ENCODE measurements at regions not wholly inside any gene's neighbourhood (a gene's known extent, or its start where the extent isn't known, plus 50 kb on each side); places are given as distances from the start of the nearest gene placed in this dataset.
"Not testable (repeated sequence)": the region's sequence is repeated elsewhere in the genome, so short reads cannot be mapped to it uniquely, and the experiment has no call there.

GRCh38 chr6:3922619-3923018 lies 73.4 kb downstream of the FAM50B start:
- DNase-seq: not testable (repeated sequence)

GRCh38 chr6:3925223-3926149 lies 76.3 kb downstream of the FAM50B start:
- not testable (repeated sequence) for DNase-seq

GRCh38 chr6:3926150-3926482 lies 76.9 kb downstream of the FAM50B start:
- no peak for DNase-seq

DNA sequence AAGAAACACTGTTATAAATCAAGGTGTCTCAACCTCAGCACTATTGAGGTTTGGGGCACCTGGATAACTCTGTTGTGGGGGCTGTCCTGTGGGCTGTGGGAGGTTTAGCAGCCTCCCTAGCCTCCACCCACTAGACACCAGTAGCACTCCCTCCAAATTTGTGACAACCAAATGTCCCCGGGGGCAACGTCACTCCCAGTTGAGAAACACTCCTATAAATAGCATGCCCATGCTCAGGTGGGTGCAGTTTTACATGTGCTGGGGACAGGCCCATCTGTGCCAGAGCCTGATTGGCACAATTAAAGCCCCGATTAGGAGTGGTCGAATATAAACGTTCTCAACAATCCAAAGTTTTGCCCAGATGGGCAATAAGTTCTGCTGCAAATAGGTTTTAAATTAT lies 78.9 kb downstream of the FAM50B start:
- no peak for DNase-seq

DNA sequence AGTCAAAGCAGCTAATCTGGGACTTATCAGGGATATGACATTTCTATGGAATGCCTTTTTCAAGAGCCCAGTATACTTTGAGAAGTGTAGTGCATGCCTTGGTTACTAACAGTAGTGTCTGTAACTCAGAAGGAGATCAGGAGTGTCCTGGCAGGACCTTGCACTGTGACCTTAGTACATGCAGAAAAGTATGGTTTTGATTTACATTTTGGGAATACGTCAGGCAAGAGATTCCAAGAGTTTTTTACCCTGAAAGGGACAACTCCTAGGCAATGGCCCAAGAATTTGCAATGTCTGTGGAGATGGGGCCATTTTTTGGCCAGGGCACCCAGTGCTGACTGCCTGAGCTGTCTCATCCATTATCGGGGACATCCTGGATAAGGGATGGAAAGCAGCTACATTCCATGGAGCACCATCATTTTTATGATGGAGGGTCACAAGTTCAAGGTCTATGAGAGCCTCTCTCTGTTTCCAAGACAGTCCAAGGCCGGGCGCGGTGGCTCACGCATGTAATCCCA lies 80.2 kb downstream of the FAM50B start:
- no peak for DNase-seq

DNA sequence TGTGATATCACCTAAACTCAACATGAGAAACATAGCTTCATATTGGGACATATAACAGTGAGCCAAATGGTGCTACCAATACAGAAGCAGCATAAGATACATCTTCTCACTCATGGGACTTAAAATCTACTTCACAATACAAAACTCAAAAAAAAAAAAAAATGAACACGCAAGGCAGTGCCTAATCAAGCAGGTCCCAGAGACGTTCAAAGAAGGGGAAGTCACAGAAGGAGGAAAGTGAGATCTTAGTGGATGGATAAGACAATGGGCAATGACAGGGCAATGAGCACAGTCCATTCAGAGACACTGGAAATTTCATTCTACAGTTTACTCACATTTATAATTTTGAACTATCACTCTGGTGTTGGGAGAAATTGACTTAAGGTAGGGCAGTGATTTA lies 88.3 kb downstream of the FAM50B start:
- DNase-seq: peak; percentile 77

DNA sequence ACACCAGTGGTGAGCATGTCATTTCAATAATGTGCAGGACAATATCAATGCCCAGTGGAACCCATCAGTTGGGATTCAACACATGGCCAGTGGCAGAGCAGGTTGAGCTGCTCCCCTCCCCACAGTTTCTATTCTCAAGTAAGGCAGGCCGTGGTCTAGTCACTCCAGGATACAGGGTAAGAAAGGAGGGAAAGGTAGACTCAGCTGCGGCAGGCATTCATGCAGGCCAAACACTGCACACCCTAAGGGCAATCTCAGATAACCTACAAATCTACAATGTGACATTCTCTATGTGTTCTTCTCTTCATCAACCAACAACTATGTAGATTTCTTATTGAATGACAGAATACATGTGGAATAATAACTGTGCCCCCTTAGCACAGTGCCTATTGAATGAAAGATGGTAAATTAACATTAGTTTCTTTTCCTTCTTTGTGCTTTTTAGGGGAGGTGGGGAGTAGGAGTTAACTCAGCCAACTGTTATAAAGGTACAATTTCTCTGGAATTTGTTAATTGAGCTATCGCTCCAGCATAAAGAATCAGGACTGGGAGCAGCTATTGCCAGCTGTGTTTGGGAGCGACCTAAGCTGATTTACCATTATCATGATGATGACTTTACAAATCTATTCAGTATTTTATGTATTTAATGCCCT lies 89.7 kb downstream of the FAM50B start:
- no peak for DNase-seq

DNA sequence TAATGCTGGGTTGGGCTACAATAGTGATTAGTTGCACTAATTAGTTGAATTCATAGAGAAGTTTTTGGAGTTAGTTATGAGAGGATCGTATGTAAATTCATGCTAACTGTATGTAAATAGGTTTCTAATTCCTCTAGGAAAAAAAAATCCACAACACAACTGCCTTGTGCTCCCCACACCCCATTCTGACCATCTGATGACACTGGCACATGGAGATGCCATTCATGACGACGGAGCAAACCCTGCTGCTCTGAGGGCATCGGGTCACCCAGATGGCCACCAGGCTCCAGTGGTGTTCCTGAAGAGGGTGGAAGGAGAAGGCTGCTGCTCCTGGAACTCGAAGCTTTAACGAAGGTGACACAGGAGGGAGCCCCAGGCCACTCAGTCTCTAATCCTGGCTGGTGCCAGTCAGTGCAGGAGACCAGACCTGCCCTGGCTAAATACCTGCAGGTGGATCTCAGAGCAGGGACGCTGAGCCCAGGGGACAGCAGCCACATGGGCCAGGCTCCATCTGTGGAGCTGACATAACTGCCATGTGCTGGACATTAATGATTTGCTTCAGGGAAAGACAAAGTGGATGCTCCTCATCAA lies 90.3 kb downstream of the FAM50B start:
- DNase-seq: no peak

DNA sequence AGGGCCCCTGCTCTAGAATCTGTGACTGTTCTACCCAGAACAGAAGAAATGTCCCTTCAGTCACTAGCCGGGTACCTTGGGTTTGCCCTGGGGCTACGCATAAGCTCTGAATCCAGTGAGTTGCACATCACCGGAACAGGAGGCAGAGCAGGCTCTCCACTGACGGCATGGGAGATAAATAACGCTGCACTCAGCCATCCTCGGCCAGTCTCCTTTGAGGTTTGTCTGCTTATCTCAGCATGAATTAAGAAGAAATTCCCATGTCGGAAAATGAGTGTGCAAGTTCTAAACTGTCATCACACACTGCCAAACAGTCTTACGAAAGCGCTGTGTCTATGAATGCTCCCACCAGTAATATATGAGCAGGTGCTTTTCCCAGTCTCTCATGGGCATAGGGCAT lies 90.8 kb downstream of the FAM50B start:
- peak; percentile 90 for DNase-seq

DNA sequence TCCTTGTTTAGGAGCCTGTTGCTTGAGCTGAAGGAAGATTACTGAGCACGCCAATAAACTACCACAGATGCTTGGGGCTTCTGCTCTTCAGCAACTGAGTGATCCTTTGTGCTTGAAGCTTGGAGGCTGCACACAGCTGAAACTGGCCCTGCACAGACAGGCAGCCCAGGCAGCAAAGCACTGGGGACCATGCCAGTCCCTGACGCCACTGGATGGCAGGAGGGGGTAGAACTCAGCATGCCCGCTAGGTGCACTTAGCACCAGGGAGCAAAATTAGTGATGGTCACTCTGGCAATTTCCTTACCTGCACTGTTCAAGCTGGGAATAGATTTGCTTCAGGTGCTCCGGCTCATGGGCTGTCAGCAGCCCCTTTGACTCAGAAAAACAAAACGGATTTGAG lies 91.5 kb downstream of the FAM50B start:
- DNase-seq: no peak

GRCh38 chr6:3943331-3943765 lies 94.2 kb downstream of the FAM50B start:
- DNase-seq: peak; percentile 48

- DNase-seq: no peak
Measured at GRCh38 chr6:3944246-3944645, 95.1 kb downstream of the FAM50B start.

DNA sequence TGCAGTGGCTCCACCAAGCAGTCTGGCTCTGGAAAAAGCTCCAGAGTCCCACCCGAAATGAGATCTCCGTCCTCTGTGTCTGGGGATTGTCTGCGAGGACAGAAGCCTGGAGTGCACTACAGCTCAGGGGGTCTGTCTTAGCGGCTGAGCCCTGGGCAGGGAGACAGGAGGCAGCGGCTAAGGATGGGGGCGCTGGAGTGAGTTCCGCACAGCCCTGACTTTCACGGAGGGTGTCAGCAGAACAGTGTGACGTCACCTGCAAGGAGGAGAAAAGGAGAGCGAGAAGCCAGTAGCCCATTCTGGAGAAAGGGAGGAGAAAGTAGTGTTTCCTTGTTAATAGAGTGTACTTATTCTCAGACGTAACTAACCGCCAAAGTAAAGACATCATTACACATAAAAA lies 97.6 kb downstream of the FAM50B start:
- no peak for DNase-seq

DNA sequence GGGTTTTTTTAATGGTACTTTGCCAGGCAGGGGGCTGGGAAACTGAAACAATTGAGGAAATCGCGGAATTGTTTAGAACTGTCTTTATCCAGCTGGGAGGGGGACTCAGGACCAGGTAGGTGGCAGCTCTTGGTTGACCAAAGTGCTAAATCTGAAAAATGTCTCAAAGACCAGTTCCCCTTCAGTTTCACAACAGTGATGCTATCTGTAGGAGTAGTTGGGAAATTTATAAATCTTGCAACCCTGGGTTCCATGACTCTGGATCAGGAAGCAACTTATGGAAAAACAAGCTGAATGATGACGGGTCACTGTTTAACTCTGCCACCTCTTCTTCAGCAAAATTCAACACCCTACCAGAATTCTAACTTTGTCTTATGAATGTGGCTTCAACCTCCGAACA lies 99.7 kb downstream of the FAM50B start:
- DNase-seq: no peak

GRCh38 chr6:3949521-3949920 lies 100.3 kb downstream of the FAM50B start:
- no peak for DNase-seq

GRCh38 chr6:3956054-3956453 lies 106.9 kb downstream of the FAM50B start:
- no peak for DNase-seq

- no peak for DNase-seq
Measured at GRCh38 chr6:3957321-3957720, 108.1 kb downstream of the FAM50B start.

- DNase-seq: no peak
Measured at GRCh38 chr6:3958255-3958654, 109.1 kb downstream of the FAM50B start.

DNA sequence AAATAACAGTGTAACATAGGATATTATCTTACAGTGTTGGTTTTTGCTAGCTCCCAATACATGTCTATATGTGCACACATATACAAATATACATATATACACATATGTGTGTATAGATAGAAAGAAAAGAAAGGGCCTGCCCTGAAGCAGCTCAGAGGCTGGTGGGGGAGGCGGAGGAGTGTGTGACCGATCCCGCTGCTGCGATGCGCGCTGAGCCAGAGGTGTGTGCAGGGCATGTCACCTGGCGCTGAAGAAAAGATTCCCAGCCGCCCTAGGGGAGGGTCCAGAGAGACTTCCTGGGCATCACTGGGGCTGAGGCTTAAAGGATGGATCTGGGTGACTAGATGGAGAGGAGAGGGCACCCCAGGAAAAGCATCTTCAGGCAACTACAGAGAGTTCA lies 110.2 kb downstream of the FAM50B start:
- no peak for DNase-seq

- no peak for DNase-seq
Measured at GRCh38 chr6:3960754-3961361, 111.7 kb downstream of the FAM50B start.

DNA sequence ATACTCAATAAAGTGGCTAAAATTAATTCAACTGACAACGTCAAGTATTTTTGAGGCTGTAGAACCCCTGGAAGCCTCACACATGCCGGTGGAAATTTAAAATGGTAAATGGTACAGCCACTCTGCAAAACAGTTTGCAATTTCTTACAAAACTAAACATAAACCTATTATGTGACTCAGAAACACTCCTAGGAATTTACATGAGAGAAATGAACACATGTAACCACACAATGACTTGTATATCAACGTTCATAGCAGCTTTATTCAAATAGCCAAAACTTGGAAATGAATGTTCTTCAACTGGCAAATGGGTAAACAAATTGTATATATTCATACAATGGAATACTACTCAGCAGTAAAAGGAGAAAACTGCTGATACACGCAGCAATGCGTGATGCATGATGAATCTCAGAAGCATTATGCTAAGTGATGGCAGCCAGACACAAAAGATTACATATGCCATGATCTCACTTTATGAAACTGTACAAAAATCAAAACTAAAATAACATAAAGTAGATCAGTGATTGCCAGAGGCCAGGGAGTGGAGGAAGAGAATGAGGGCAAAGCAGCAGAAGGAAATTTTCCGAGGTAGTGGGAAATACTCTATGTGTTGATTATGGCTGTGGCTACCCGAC lies 112.5 kb downstream of the FAM50B start:
- no peak for DNase-seq

Measured in hematopoietic multipotent progenitor cell treated with erythropoietin and hydrocortisone succinate and interleukin-3 and kit ligand, for 4 days (in vitro differentiated cells).